ENCODE measurements at regions not wholly inside any gene's neighbourhood (a gene's known extent, or its start where the extent isn't known, plus 50 kb on each side); places are given as distances from the start of the nearest gene placed in this dataset.

DNA sequence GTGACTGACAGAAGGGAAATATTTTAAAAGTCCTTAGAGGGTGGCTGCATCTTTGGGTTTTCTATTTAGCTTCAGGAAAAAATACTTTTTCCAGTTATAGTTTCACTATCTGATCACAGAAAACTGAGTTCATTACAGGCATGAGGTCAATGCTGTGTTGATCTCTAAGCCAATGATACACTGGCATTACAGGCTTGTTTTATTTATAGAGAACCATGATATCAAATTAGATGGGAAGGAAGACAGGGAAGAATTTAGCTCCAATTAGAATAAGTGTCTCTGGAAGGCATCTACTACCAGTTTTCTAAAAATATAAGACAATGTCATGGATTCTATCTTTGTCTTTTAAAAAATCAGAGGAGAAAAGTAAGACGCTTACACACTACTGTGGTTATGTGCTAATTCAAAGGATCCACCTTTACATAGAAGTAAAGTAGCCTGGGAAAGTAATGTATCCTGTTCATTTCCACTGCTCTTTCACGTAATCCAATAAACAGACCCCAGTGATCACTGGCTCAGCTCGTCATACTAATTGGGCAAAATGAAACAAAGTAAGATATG lies 344.5 kb upstream of the PPARGC1A start:
- TF ChIP-seq, protein P1, sequence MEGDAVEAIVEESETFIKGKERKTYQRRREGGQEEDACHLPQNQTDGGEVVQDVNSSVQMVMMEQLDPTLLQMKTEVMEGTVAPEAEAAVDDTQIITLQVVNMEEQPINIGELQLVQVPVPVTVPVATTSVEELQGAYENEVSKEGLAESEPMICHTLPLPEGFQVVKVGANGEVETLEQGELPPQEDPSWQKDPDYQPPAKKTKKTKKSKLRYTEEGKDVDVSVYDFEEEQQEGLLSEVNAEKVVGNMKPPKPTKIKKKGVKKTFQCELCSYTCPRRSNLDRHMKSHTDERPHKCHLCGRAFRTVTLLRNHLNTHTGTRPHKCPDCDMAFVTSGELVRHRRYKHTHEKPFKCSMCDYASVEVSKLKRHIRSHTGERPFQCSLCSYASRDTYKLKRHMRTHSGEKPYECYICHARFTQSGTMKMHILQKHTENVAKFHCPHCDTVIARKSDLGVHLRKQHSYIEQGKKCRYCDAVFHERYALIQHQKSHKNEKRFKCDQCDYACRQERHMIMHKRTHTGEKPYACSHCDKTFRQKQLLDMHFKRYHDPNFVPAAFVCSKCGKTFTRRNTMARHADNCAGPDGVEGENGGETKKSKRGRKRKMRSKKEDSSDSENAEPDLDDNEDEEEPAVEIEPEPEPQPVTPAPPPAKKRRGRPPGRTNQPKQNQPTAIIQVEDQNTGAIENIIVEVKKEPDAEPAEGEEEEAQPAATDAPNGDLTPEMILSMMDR (IDR thresholded peaks at IDR 0.05), result no peak
- TF ChIP-seq POLR2A (IDR thresholded peaks at IDR 0.05), result no peak
